GM21619 (cell line): ENCODE measurements at regions not wholly inside any gene's neighbourhood (a gene's known extent, or its start where the extent isn't known, plus 50 kb on each side); places are given as distances from the start of the nearest gene placed in this dataset.
"Not testable (repeated sequence)": the region's sequence is repeated elsewhere in the genome, so short reads cannot be mapped to it uniquely, and the experiment has no call there.

ENCODE experiments used
- ATAC-seq: cut with Tn5 transposase; IDR thresholded peaks from one replicate; pipeline ENCODE4 v1.9.1; 2021; ENCODE audit not compliant: unreplicated experiment

- ATAC-seq, result no peak
These were observed 507.1 kb downstream of the BRINP3 start for GRCh38 chr1:189970331-189971230.

- ATAC-seq, result no peak
These were observed 506.0 kb downstream of the BRINP3 start for GRCh38 chr1:189971656-189972055.

- no peak for ATAC-seq
These were observed 500.5 kb downstream of the BRINP3 start for GRCh38 chr1:189977184-189977583.

- no peak for ATAC-seq
These were observed 494.3 kb downstream of the BRINP3 start for GRCh38 chr1:189983166-189983890.

GRCh38 chr1:189986516-189986915, 491.1 kb downstream of the BRINP3 start:
- ATAC-seq, result no peak

GRCh38 chr1:189987509-189987908, 490.2 kb downstream of the BRINP3 start:
- ATAC-seq, result no peak

GRCh38 chr1:189992856-189993255, 484.8 kb downstream of the BRINP3 start:
- ATAC-seq, result no peak

- no peak for ATAC-seq
These were observed 477.2 kb downstream of the BRINP3 start for GRCh38 chr1:190000365-190000872.

- no peak for ATAC-seq
These were observed 476.5 kb downstream of the BRINP3 start for GRCh38 chr1:190001187-190001586.

GRCh38 chr1:190003376-190003775, 474.3 kb downstream of the BRINP3 start:
- no peak for ATAC-seq

GRCh38 chr1:190011585-190011984, 466.1 kb downstream of the BRINP3 start:
- ATAC-seq, result no peak

- not testable (repeated sequence) for ATAC-seq
These were observed 458.5 kb downstream of the BRINP3 start for GRCh38 chr1:190019151-190019550.

- no peak for ATAC-seq
These were observed 457.9 kb downstream of the BRINP3 start for GRCh38 chr1:190019717-190020116.

- ATAC-seq, result no peak
These were observed 455.0 kb downstream of the BRINP3 start for GRCh38 chr1:190022709-190023108.

- ATAC-seq, result no peak
These were observed 448.2 kb downstream of the BRINP3 start for GRCh38 chr1:190029441-190029840.

- no peak for ATAC-seq
These were observed 434.0 kb downstream of the BRINP3 start for GRCh38 chr1:190043655-190044054.

- ATAC-seq, result no peak
These were observed 431.4 kb downstream of the BRINP3 start for GRCh38 chr1:190046231-190046630.
